GM18505 (cell line): ENCODE measurements at regions not wholly inside any gene's neighbourhood (a gene's known extent, or its start where the extent isn't known, plus 50 kb on each side); places are given as distances from the start of the nearest gene placed in this dataset.
"Not testable (repeated sequence)": the region's sequence is repeated elsewhere in the genome, so short reads cannot be mapped to it uniquely, and the experiment has no call there.

Source experiments
- ATAC-seq: cut with Tn5 transposase; IDR thresholded peaks from one replicate; pipeline ENCODE4 v1.9.1; 2021; ENCODE audit not compliant: unreplicated experiment
- POLR2A ChIP-seq: IDR thresholded peaks from 4 replicates; pipeline ENCODE4 v1.6.1; 2011; ENCODE audit warnings: borderline replicate concordance; ENCODE audit not compliant: insufficient read depth, insufficient read length; ENCODE audit errors: extremely low read depth

DNA sequence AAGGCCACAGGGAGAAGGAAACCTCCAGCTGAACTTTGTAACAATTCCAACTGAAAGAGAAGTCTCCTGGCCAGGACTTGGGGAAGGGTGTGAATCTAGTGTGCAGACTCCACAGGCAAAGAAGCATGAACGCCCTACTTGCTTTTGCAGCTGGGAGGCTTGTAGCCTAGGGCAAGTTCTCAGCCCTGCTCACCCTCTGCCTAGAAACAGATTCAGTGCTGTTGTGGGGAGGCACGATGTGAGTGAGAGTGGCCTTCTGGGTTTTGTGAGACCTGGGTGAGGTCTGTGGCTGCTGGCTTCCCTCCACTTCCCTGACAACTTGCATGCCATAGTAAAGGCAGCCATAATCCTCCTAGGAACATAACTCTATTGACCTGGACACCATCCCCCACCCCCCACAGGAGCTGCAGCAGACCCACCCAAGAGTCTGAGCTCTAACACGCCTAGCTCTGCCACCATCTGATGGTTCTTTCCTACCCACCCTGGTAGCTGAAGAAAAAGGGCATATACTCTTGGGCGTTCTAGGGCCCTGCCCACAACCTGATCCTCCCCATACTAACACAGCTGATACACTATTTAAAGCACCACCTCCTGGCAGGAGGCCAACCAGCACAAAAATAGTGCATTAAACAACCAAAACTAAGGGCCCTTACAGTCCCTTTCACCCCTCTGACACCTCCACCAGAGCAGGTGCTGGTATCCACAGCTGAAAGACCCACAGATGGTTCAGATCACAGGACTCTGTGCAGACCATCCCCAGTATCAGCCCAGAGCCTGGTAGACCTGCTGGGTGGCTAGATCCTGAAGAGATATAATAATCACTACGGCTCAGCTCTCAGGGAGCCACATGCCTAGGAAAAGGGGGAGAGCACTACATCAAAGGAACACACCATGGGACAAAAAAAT, 426.5 kb downstream of the IGSF11 start:
- ATAC-seq = no peak
- no peak for TF ChIP-seq POLR2A

DNA sequence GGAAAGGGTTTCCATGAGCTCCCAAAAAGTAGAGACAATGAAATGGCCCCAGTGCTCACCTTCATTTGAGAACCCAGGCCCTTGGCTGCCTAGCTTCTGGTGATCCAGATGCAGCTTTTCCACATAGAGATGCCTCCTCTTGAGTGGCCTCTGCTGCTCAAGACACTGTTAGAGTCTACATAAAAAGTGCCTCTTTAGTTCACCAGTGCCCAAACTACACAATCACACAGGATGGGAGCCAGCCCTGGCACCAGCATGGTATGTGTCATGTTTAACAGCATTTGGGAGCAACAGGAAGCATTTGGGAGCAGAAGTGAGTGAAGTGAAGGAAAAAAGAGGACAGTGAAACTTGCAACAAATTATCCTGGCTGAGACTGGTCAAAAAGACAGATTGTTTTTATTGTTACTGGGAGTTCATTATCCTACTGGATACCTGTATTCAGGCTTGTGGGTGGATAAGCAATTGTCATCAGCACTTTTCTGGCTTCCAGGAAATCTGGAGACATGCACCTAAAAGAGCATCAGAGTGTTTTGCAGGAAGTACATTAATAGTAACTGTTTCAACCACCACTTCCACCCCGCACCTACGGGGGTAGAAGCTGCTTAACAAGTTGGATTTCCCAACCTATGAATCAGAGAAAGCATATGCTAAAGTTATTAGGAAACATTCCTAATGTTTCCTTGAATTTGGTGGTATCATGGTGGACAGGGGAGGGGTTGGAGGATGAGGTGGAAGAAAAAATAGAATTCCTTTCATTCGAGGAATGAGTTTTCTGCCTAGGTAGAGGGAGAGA, 416.2 kb downstream of the IGSF11 start:
- ATAC-seq = no peak
- no peak for TF ChIP-seq POLR2A

DNA sequence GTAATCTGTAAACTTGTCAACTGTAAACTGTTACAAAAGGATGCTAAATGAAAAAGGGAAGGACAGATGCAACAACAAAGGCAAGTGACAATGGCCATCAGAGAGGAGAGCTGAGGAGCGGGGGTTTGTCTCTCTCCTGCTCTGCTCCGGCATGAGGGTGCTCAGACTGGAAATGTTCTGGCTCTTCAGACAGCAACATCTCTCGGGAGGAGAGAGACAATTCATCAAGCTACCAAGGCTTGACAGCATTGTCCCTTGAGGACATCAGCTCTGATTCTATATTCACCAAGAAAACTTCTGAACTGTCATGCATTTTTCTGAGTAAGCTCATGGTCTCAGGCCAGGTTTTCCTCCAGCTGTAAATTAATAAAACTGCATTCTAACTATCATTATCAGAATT, 408.2 kb downstream of the IGSF11 start:
- ATAC-seq = no peak
- TF ChIP-seq POLR2A = no peak

DNA sequence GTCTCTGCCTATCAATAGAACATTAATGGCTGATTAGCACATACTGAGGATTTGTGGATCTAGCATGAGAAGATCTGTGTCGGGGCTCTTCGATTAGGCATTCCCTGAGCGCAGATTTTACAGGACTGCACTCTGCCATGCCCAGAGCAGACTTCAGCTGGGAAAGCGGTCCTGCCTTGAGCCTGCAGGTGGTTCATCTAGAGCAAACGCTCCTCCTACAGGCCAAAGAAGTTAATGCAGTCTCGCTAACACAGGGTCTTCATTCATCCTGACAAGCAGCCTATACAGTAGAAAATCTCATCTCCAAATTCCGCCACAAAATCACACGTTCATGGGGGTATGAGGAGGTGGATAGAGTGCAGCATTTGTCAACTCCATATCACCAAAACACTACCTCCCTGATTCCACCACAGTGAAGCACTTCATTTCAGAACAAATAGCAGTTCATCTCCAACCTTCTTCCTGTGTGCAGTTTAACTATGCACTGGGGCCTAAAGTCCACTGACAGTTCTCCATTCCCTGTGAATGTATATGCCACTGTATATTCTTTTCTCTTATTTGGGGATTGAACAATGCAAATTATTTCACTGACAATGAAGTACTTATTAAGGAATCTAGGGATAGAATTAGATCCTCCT, 405.8 kb downstream of the IGSF11 start:
- no peak for TF ChIP-seq POLR2A

DNA sequence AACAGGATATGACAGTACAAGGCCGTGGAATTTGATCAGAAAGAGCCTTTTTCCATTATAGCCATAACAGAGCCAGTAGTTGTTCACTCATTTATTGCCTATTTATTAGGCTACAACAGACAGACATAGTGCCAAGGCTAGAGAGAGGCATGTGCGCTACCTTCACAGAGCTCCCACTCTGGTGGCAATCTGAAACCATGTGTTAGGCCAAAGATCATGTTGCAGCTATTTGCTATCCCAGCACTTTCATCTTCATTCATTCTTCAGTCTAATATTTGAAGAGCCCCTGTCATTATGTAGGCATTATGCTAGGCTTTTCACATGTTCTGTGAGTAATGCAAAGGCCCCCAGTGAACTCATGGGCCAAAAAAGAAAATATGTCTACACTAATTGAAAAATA, 404.8 kb downstream of the IGSF11 start:
- TF ChIP-seq POLR2A = no peak
- no peak for ATAC-seq

More for the DNA sequence above, 405.8 kb downstream of the IGSF11 start:
- peak; percentile 99 for ATAC-seq

DNA sequence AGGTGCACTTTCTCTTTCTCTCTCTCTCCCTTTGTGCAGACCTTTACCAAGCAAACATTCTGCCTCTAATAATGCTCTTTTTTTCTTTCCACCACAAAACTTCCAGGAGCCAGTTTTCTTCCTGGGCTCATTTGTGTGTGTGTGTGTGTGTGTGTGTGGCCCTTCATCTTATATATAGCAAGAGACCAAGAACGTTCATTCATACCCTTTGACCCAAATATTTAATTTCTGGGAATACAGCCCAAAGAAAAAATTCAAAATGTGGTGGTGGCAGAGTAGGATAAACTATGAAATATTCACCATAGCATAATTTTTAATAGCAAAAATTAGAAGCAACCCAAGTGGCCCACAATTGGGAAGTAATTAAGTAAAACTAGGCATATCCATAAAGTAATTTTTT, 398.9 kb downstream of the IGSF11 start:
- no peak for TF ChIP-seq POLR2A
- no peak for ATAC-seq

DNA sequence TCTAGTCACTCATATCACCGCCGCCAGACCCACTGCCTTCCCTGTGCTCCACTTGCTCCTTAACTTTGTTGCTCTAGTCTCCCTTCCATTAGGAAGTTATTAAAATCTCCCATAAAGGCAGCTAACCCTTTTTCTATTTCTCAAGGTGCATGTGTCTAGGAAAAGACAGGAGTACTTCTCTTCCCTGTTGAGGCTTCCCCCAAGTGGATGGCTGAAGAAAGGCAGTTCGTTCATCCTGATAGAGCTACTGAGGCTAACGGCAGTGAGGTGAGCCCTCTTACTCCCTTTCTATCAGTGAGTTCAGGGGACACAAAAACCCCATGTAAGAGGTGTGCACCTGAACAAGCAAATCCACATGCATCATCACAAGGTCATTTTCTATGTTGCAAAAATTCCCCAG, 397.8 kb downstream of the IGSF11 start:
- no peak for ATAC-seq

DNA sequence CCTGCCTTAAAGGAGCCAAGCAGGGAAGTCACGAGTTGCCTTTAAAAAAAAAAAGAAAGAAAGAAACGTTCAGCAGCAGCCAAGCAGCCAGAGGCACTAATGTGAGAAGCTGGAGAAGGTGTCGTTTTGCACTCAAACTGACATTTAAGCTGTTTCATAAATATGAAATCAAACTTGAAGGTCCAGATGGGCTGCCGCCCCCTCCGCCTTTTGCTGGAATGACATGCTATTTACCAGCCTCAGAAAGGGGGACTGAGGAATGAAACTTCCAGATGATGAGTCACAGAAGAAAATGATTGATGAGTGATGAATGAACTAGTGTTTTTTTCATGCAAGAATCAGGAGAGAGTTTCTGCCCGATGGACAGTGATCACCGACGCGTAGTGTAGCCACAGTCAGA, 396.8 kb downstream of the IGSF11 start:
- no peak for ATAC-seq
- TF ChIP-seq POLR2A = no peak

More for the DNA sequence above, 397.8 kb downstream of the IGSF11 start:
- TF ChIP-seq POLR2A = no peak

DNA sequence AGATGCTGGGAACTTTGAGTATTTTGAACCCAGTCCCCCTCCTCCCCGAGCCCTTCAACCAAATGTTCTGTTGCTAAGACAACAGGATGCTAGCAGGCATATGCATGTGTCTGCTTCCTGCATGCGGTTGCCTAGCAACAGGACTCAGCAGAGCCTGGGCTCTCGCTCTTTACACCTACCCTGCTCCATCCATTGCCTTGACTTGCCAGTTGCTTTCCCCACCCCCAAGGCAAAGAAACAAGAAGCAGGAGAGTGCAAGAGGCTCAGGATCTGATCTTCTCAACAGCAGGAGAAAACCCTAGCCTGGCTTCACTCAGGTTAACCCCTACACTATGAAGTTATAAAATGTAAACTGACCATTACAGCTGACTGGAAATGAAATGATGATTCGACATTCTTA, 393.0 kb downstream of the IGSF11 start:
- no peak for ATAC-seq
- TF ChIP-seq POLR2A = no peak

DNA sequence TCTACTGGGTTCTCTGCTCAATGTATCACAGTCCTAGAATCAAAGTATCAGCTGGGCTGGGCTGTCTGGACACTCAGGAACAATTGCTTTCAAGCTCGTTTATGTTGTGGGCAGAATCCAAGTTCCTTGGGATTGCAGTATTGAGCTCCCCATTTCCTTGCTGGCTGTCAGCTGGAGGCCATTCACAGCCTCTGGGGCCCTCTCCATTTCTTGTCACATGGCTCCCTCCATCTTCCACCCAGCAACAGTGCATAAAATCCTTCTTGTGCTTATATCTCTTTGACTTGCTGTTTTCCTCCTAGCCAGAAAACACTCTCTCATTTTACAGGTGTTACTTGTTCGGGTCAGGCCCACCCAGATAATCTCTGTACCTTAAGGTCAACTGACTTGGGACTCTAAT, 363.5 kb downstream of the IGSF11 start:
- TF ChIP-seq POLR2A = no peak
- ATAC-seq = no peak

DNA sequence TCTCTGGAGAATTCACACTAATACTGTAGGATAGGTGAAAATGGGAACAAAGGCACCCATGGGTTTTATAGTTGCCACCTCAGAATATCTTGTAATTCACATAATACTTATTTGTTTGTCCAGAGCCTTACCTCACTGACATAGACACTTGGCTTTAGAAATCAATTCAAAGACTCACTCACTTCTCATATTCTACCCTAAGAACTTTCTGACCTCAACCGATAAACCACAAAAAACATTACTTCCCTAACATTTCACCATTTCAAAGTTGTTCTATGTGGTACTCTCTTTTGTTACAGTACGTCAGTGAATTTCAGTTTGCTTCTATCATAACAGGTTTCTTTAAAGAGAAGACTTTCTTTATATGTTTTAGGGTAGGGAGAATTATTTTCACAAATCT, 359.3 kb downstream of the IGSF11 start:
- TF ChIP-seq POLR2A = no peak
- ATAC-seq = no peak

DNA sequence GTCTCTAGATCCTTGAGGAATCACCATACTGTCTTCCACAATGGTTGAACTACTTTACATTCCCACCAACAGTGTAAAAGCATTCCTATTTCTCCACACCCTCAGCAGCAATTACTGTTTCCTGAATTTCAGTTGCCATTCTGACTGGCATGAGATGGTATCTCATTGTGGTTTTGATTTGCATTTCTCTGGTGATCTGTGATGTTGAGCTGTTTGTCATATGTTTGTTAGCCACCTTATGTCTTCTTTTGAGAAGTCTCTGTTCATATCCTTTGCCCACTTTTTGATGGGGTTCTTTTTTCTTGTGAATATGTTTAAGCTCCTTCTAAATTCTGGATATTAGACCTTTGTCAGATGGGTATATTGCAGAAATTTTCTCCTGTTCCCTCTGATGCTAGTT, 356.0 kb downstream of the IGSF11 start:
- not testable (repeated sequence) for ATAC-seq

DNA sequence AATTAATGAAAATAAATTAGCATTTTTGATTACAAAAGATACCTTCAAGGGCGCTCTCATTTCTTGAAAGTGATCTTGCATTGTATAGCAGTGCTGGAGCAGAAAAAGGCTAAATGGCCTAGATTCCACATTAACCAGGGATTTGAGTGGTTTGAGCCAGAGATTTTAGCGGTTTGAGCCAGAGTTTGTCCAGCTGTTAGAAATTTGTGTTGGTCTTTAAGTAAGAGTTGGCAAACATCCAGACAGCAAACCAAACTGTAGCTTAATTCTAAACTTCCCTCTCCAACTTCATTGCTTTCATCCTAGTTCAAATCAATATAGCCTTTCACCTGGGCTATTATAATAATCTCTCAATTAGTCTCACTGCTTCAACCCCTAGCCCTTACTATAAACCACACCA, 351.7 kb downstream of the IGSF11 start:
- no peak for ATAC-seq
- TF ChIP-seq POLR2A = no peak
